ENCODE measurements at regions not wholly inside any gene's neighbourhood (a gene's known extent, or its start where the extent isn't known, plus 50 kb on each side); places are given as distances from the start of the nearest gene placed in this dataset.

DNA sequence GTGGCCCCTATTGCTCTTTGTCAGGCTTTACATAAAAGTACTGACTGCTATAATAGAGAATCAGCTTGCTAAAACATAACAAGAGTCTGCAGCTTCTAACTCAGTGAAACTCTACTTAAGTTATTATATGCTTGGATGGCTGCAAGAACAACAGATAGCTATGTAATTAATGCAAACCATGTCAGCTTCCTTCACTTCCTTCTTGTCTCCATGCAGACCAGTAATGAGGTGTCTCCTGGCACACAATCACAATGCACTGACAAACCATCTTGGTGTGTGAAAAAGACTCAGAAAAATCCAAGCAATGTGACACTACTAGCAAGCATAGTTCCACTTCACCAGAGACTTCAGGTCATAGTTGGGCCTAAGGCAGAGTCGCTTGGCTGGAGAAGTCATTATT is 2068.9 kb upstream of the PIK3C3 start:
- 92% methylated on average over 1 of the region's 1 CpG for WGBS
- Histone ChIP-seq H3K4me1 (ENCODE audit: control insufficient read depth in 2 of 2, insufficient read depth in 2 of 2, low read length in 2 of 2) (no peaks in the 10 kb centered on the region), H3K36me3 (ENCODE audit: control insufficient read depth in 2 of 2, insufficient read depth in 2 of 2, low read length in 1 of 2) (no peaks in the 10 kb centered on the region), H3K9me3 (ENCODE audit: control insufficient read depth in 2 of 2, insufficient read depth in 1 of 2, low read length in 1 of 2) (no peaks in the 10 kb centered on the region), H3K27me3 (ENCODE audit: control insufficient read depth in 2 of 2, insufficient read depth in 1 of 2, low read length in 1 of 2) (no peaks in the 10 kb centered on the region), H3K27ac (ENCODE audit: low read depth in 1 of 2, low read length in 1 of 2) (no peak overlapping the region), H3K4me3 (ENCODE audit: low read length in 2 of 2) (no peak overlapping the region)
- DNase-seq (ENCODE audit: low read depth in 6 of 9, low spot score in 9 of 9): no peak

DNA sequence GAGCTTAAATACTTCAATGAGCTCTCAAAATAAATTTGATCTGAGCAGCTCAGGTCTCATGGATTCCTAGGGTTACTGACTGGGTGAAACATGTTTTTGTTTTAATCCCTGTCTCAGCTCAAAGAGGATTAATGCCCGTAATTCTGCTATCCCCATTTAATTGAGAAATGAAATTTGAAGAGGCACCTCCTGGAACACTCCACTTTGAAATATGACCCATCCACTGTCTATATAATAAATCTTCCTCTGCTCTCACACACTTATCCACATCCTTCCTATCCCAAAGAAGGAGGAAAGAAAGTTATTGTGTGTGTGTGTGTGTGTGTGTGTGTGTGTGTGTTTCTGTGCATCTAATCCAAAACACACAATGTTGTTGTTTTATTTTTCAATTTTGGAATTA is 2082.4 kb upstream of the PIK3C3 start:
- Histone ChIP-seq H3K4me1 (ENCODE audit: control insufficient read depth in 2 of 2, insufficient read depth in 2 of 2, low read length in 2 of 2) (no peaks in the 10 kb centered on the region), H3K27ac (ENCODE audit: low read depth in 1 of 2, low read length in 1 of 2) (no peak overlapping the region), H3K9me3 (ENCODE audit: control insufficient read depth in 2 of 2, insufficient read depth in 1 of 2, low read length in 1 of 2) (no peaks in the 10 kb centered on the region), H3K27me3 (ENCODE audit: control insufficient read depth in 2 of 2, insufficient read depth in 1 of 2, low read length in 1 of 2) (no peaks in the 10 kb centered on the region), H3K4me3 (ENCODE audit: low read length in 2 of 2) (no peak overlapping the region), H3K36me3 (ENCODE audit: control insufficient read depth in 2 of 2, insufficient read depth in 2 of 2, low read length in 1 of 2) (no peaks in the 10 kb centered on the region)
- no peak for DNase-seq (ENCODE audit: low read depth in 6 of 9, low spot score in 9 of 9)
- WGBS: 93% methylated on average over 1 of the region's 1 CpG

DNA sequence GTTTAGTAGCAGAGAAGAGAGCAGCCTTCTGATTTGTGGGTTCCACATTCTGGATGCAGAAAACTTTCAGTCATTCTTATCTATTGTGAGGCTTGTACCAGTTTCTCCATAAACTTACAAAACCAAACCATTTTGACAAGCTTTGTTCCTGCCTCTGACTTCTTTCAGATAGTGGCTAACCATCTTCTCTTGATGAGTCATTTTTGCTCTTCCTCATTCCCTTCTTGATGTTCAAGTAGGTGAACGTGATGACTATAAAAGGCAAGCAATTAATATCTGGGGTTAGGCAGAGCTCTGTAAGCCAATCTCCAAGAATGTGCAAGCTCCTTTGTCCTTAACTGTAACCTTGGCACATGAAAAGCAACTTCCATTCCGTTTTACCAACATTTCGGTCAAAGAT is 2083.1 kb upstream of the PIK3C3 start:
- no peak overlapping the region for H3K4me3 ChIP-seq (ENCODE audit: low read length in 2 of 2)
- DNase-seq (ENCODE audit: low read depth in 6 of 9, low spot score in 9 of 9): no peak
- H3K27me3 ChIP-seq (ENCODE audit: control insufficient read depth in 2 of 2, insufficient read depth in 1 of 2, low read length in 1 of 2): no peaks in the 10 kb centered on the region
- H3K27ac ChIP-seq (ENCODE audit: low read depth in 1 of 2, low read length in 1 of 2): no peak overlapping the region
- 88% methylated on average over 3 of the region's 3 CpGs for WGBS
- H3K36me3 ChIP-seq (ENCODE audit: control insufficient read depth in 2 of 2, insufficient read depth in 2 of 2, low read length in 1 of 2): no peaks in the 10 kb centered on the region
- no peaks in the 10 kb centered on the region for H3K9me3 ChIP-seq (ENCODE audit: control insufficient read depth in 2 of 2, insufficient read depth in 1 of 2, low read length in 1 of 2)
- no peaks in the 10 kb centered on the region for H3K4me1 ChIP-seq (ENCODE audit: control insufficient read depth in 2 of 2, insufficient read depth in 2 of 2, low read length in 2 of 2)

DNA sequence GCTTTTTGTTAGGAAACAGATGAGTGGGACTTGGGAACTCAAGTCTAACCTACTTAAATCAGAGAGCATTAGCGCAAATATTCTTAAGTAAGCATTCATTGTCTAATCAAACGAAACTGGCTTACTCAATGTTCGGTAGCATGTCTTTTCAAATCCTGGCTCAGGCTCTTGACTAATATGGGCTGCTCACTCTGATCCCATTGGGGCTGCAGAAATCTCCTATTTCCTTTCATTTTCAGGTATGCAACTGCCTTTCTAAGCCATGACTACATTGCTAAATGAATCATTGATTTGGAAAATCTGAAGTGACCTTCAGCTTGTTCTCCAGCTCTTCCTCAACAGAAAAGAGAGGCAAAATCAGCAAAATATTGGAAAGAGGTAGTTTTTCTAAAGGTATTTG is 2084.4 kb upstream of the PIK3C3 start:
- WGBS: 98% methylated on average over 3 of the region's 3 CpGs
- H3K36me3 ChIP-seq (ENCODE audit: control insufficient read depth in 2 of 2, insufficient read depth in 2 of 2, low read length in 1 of 2): no peaks in the 10 kb centered on the region
- H3K9me3 ChIP-seq (ENCODE audit: control insufficient read depth in 2 of 2, insufficient read depth in 1 of 2, low read length in 1 of 2): no peaks in the 10 kb centered on the region
- no peak overlapping the region for H3K27ac ChIP-seq (ENCODE audit: low read depth in 1 of 2, low read length in 1 of 2)
- no peak for DNase-seq (ENCODE audit: low read depth in 6 of 9, low spot score in 9 of 9)
- no peaks in the 10 kb centered on the region for H3K4me1 ChIP-seq (ENCODE audit: control insufficient read depth in 2 of 2, insufficient read depth in 2 of 2, low read length in 2 of 2)
- H3K4me3 ChIP-seq (ENCODE audit: low read length in 2 of 2): no peak overlapping the region
- H3K27me3 ChIP-seq (ENCODE audit: control insufficient read depth in 2 of 2, insufficient read depth in 1 of 2, low read length in 1 of 2): no peaks in the 10 kb centered on the region

DNA sequence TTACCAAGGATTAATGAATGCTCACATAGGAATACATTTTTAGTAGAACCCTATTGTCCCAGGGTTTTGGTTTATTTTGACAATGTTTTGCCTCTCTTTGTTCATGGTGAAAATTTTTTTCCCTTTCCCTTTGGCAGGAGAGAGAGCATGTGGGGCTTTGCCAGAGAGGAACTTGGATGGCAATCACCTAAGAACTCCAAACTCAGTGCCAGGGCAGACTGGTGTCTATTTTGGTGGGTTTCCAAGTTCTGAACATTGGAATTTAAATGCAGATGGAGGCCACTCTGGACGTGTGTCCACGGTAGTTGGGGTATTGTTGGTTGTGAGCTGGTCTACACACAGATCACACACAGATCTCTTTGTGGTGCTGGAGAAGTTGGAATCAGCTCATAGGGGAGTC is 2091.1 kb upstream of the PIK3C3 start:
- Histone ChIP-seq H3K9me3 (ENCODE audit: control insufficient read depth in 2 of 2, insufficient read depth in 1 of 2, low read length in 1 of 2) (peaks cover 0 to 3% of the 10 kb centered on the region in 2 donors), H3K36me3 (ENCODE audit: control insufficient read depth in 2 of 2, insufficient read depth in 2 of 2, low read length in 1 of 2) (no peaks in the 10 kb centered on the region), H3K4me1 (ENCODE audit: control insufficient read depth in 2 of 2, insufficient read depth in 2 of 2, low read length in 2 of 2) (no peaks in the 10 kb centered on the region), H3K27me3 (ENCODE audit: control insufficient read depth in 2 of 2, insufficient read depth in 1 of 2, low read length in 1 of 2) (no peaks in the 10 kb centered on the region), H3K27ac (ENCODE audit: low read depth in 1 of 2, low read length in 1 of 2) (no peak overlapping the region), H3K4me3 (ENCODE audit: low read length in 2 of 2) (no peak overlapping the region)
- 94% methylated on average over 2 of the region's 2 CpGs for whole genome bisulfite sequencing
- DNase-seq (ENCODE audit: low read depth in 6 of 9, low spot score in 9 of 9): no peak

DNA sequence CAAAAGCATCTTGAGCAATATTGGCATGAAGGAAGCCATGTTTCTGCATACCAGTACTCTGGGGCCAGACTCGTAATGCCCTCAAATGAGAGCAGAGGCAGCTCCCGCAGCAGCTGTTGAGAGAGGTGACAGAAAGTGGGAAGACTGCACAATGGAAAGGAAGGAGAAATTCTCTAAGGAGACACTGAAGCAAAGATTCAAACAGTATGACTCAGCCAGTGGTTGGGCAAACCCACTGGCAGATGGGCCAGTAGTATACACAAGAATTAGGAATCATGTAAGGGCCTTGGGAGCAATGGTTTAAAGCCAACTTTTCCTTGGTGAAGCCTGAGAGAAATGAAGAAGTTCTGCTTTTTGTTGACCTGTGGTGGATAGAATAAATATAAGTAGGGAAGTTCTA is 2092.7 kb upstream of the PIK3C3 start:
- Histone ChIP-seq H3K27ac (ENCODE audit: low read depth in 1 of 2, low read length in 1 of 2) (no peak overlapping the region), H3K4me3 (ENCODE audit: low read length in 2 of 2) (no peak overlapping the region), H3K9me3 (ENCODE audit: control insufficient read depth in 2 of 2, insufficient read depth in 1 of 2, low read length in 1 of 2) (peaks cover 0 to 3% of the 10 kb centered on the region in 2 donors), H3K36me3 (ENCODE audit: control insufficient read depth in 2 of 2, insufficient read depth in 2 of 2, low read length in 1 of 2) (no peaks in the 10 kb centered on the region), H3K4me1 (ENCODE audit: control insufficient read depth in 2 of 2, insufficient read depth in 2 of 2, low read length in 2 of 2) (no peaks in the 10 kb centered on the region), H3K27me3 (ENCODE audit: control insufficient read depth in 2 of 2, insufficient read depth in 1 of 2, low read length in 1 of 2) (no peaks in the 10 kb centered on the region)
- no peak for DNase-seq (ENCODE audit: low read depth in 6 of 9, low spot score in 9 of 9)
- WGBS: 95% methylated on average over 2 of the region's 2 CpGs

DNA sequence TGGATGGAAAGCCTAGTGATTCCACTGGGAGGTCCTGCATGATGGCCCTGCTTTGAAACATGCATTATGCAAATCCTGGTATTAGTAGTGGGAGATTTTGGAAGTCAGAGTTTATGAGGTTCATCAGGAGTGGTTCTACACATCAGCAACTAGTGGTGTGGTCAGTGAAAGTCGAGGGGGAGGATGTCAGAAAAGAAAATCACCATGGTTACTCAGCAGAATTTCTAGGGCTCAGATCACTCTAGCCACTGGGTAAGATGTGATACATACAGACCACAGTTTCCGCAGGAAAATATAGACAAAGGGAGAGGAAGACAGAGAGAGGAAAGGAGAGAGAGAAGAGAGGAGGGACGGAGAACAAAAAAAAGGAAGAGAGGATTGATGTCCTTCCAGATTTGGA is 2100.7 kb upstream of the PIK3C3 start:
- 69% methylated on average over 3 of the region's 3 CpGs for WGBS
- Histone ChIP-seq H3K9me3 (ENCODE audit: control insufficient read depth in 2 of 2, insufficient read depth in 1 of 2, low read length in 1 of 2) (no peaks in the 10 kb centered on the region), H3K27ac (ENCODE audit: low read depth in 1 of 2, low read length in 1 of 2) (no peak overlapping the region), H3K4me3 (ENCODE audit: low read length in 2 of 2) (no peak overlapping the region), H3K27me3 (ENCODE audit: control insufficient read depth in 2 of 2, insufficient read depth in 1 of 2, low read length in 1 of 2) (no peaks in the 10 kb centered on the region), H3K36me3 (ENCODE audit: control insufficient read depth in 2 of 2, insufficient read depth in 2 of 2, low read length in 1 of 2) (no peaks in the 10 kb centered on the region), H3K4me1 (ENCODE audit: control insufficient read depth in 2 of 2, insufficient read depth in 2 of 2, low read length in 2 of 2) (no peaks in the 10 kb centered on the region)
- no peak for DNase-seq (ENCODE audit: low read depth in 6 of 9, low spot score in 9 of 9)

DNA sequence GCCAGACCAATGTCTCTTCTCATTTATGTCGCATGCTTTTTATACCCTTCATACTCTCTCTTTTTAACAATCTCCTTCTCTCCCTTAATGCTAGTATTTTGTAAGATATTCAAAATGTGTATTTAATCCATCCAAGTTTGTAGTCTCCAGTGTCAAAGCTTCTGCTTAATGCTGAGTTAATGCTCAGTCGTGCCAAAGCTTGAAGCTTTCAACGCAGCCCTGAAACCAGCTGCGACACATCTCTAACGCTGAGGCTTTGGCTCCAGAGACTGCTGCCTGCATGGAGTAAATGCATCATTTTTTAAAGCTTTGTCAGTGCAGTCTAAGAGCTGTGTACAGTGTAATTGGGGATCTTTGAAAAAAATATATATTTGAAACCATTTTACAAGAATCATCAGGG is 2108.8 kb upstream of the PIK3C3 start:
- H3K27me3 ChIP-seq (ENCODE audit: control insufficient read depth in 2 of 2, insufficient read depth in 1 of 2, low read length in 1 of 2): peaks cover 0 to 15% of the 10 kb centered on the region in 2 donors
- H3K9me3 ChIP-seq (ENCODE audit: control insufficient read depth in 2 of 2, insufficient read depth in 1 of 2, low read length in 1 of 2): no peaks in the 10 kb centered on the region
- peaks cover 0 to 2% of the 10 kb centered on the region in 2 donors for H3K4me1 ChIP-seq (ENCODE audit: control insufficient read depth in 2 of 2, insufficient read depth in 2 of 2, low read length in 2 of 2)
- no peaks in the 10 kb centered on the region for H3K36me3 ChIP-seq (ENCODE audit: control insufficient read depth in 2 of 2, insufficient read depth in 2 of 2, low read length in 1 of 2)
- no peak overlapping the region for H3K4me3 ChIP-seq (ENCODE audit: low read length in 2 of 2)
- DNase-seq (ENCODE audit: low read depth in 6 of 9, low spot score in 9 of 9): no peak
- H3K27ac ChIP-seq (ENCODE audit: low read depth in 1 of 2, low read length in 1 of 2): no peak overlapping the region
- WGBS: 93% methylated on average over 5 of the region's 5 CpGs

DNA sequence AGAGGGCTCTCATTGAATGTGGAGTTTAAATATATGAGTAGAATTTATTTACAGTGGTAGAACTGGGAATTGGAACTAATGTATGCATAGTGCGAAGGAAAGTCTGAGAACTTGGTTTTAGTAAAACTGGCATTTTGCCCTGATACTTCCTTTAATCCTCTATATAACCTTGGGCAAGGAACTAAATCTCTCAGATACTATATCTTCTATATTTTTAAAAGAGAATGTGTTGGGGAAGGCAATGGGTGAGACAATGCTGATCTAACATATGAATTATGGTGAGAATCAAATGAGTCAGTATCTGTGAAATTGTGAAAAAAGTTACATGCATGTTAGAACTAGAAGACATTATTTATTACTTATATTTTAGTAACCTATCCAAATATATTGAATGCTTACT is 2109.4 kb upstream of the PIK3C3 start:
- Histone ChIP-seq H3K36me3 (ENCODE audit: control insufficient read depth in 2 of 2, insufficient read depth in 2 of 2, low read length in 1 of 2) (no peaks in the 10 kb centered on the region), H3K4me3 (ENCODE audit: low read length in 2 of 2) (no peak overlapping the region), H3K27me3 (ENCODE audit: control insufficient read depth in 2 of 2, insufficient read depth in 1 of 2, low read length in 1 of 2) (peaks cover 0 to 21% of the 10 kb centered on the region in 2 donors), H3K9me3 (ENCODE audit: control insufficient read depth in 2 of 2, insufficient read depth in 1 of 2, low read length in 1 of 2) (no peaks in the 10 kb centered on the region), H3K4me1 (ENCODE audit: control insufficient read depth in 2 of 2, insufficient read depth in 2 of 2, low read length in 2 of 2) (peaks cover 0 to 4% of the 10 kb centered on the region in 2 donors), H3K27ac (ENCODE audit: low read depth in 1 of 2, low read length in 1 of 2) (no peak overlapping the region)
- WGBS: 97% methylated on average over 1 of the region's 1 CpG
- DNase-seq (ENCODE audit: low read depth in 6 of 9, low spot score in 9 of 9): no peak

DNA sequence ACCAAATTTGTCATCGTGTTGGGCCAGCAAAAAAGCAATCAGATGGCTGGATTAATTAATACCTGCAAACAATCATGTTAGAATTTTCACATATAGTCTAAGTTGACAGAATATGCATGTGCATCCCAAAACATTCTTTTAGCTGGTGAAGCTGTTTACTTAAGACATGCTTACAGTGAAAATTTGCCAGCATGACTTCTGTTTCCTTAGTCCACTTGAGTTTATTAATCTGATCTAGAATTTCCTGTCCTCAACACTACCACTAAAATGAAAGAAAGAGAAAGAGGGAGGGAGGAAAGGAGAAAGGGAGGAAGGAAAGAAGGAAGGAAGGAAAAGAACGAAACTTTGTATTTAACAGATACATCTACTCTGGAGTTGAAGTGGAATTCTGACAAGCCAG is 2109.9 kb upstream of the PIK3C3 start:
- Histone ChIP-seq H3K36me3 (ENCODE audit: control insufficient read depth in 2 of 2, insufficient read depth in 2 of 2, low read length in 1 of 2) (no peaks in the 10 kb centered on the region), H3K27me3 (ENCODE audit: control insufficient read depth in 2 of 2, insufficient read depth in 1 of 2, low read length in 1 of 2) (peaks cover 0 to 23% of the 10 kb centered on the region in 2 donors), H3K4me3 (ENCODE audit: low read length in 2 of 2) (no peak overlapping the region), H3K4me1 (ENCODE audit: control insufficient read depth in 2 of 2, insufficient read depth in 2 of 2, low read length in 2 of 2) (peaks cover 0 to 4% of the 10 kb centered on the region in 2 donors), H3K9me3 (ENCODE audit: control insufficient read depth in 2 of 2, insufficient read depth in 1 of 2, low read length in 1 of 2) (no peaks in the 10 kb centered on the region), H3K27ac (ENCODE audit: low read depth in 1 of 2, low read length in 1 of 2) (no peak overlapping the region)
- no peak for DNase-seq (ENCODE audit: low read depth in 6 of 9, low spot score in 9 of 9)
- WGBS: 85% methylated on average over 2 of the region's 2 CpGs

Data from thymus (tissue), 11 donors.